Astrocyte (in vitro differentiated cells and primary cell): ENCODE measurements at regions not wholly inside any gene's neighbourhood (a gene's known extent, or its start where the extent isn't known, plus 50 kb on each side); places are given as distances from the start of the nearest gene placed in this dataset.

ENCODE experiments used
- CTCF ChIP-seq: IDR thresholded peaks from 2 replicates; pipeline ENCODE4 v1.5.1; 2011; ENCODE audit warnings: low read depth, mild to moderate bottlenecking, inconsistent platforms, low read length, moderate library complexity; ENCODE audit not compliant: insufficient read depth
- EZH2 ChIP-seq: IDR thresholded peaks from 2 replicates; pipeline ENCODE4 v1.6.1; 2012; ENCODE audit warnings: mild to moderate bottlenecking, low read length, inconsistent platforms; ENCODE audit not compliant: insufficient read depth

- TF ChIP-seq CTCF (no peak), EZH2 (no peak)
Observed at GRCh38 chr11:112630496-112630895, 330.7 kb upstream of the NCAM1 start.
